Femur (tissue), 1 donor: ENCODE measurements at regions not wholly inside any gene's neighbourhood (a gene's known extent, or its start where the extent isn't known, plus 50 kb on each side); places are given as distances from the start of the nearest gene placed in this dataset.

Experiments used
- DNase-seq: peaks from one replicate; pipeline ENCODE4 v3.0.0-alpha.2; 2017

DNA sequence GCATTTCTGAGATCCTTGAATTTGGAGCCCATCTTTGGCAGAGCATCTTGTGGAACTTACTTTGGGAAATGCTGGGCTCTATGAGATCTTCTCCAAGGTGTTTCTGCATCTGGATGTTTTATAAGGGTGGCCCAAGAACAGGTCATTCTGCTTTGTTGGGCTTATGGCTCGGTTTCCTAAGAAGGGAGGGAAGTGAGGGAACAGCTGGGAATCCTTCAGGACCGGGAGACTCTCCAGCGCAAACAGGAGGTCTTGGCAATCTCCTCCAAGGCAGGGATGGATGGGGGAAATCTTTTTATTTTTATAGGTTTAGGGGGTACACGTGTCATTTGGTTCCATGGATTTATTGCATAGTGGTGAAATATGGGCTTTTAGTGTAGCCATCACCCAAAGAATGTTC lies 54.7 kb downstream of the IRX3 start:
- DNase-seq, result no peak

DNA sequence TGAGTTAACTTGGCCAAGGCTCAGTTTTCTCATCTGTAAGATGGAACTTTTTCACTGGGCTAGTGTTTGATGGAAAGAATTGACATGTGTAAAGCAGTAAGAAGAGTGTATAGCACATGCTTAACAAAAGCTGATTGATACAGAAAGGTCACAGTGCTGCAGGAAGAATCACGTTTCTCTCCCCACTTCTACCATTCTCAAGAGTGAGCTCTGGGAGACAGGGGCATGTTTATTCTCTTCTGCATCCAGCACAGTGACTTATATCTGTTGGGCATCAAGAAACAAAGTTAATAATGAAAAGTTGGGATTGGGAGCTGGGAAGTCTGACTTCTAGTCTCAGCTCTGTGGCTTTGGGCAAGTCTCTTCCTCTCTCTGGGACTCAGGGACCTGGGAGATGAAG lies 55.3 kb downstream of the IRX3 start:
- no peak for DNase-seq

DNA sequence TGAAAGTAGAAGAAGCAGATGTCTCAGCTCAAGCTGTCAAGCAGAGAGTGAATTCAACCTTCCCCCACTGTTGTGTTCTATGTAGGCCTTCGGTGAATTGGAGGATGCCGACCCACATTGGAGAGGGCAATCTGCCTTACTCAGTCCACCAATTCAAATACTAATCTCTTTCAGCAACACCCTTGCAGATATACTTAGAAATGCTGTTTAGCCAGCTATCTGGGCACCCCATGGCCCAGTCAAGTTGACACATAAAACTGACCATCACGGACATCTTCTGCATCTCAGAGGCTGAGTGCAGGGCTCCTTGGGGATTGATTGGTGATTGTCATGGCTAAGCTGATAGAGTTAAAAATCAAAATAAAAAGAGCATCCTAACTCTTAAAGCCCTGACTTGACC lies 58.3 kb downstream of the IRX3 start:
- no peak for DNase-seq

DNA sequence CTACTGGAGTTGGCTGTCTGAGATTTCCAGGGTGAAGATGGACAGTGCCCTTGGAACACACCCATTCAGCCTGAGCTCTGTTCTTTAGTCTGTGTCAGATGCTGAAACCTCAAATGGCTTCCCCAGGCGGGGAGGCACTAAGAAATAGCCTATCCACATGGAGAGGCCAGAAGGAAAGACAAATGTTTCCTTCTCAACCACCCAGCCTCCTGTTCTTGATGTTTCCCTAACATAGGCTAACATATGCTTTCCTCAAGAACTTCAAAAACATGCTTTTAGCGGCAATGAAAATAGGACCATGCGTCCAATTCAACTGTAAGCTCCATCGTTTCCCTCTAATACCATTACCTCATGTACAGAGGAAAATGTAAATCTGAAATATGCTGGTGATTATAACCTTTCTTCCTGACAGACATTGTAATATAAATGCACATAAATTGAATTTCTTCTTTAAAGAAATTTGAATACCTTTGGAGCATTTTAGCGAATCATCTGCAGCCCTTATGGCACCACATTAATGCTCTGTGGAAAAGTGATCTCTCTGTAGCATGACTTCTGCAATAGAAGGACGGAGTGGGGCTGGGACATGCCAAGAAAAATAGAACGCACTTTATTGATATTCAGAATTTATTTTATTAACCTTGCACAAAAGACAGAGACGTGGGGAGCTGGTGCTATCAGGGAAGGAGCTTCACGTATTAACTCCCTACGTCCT lies 60.1 kb downstream of the IRX3 start:
- DNase-seq, result no peak

DNA sequence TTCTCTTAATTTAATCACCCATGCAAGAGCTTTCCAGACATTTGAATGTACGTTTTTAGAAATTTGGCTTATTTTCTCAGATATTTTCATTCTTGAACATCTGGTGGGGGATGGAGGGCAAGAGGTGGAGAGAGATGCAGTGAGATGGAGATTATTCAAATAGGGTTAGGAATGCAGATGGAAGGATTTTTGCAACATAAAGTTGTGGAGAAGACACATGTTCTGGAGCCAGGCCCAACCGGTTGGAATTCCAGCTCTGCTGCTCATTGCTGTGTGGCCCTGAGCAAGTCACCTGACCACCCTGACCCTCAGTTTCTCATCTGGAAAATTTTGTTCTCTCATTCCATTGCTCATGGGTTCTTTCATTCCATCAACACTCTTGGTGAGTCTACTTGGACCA lies 66.9 kb downstream of the IRX3 start:
- DNase-seq, result no peak

DNA sequence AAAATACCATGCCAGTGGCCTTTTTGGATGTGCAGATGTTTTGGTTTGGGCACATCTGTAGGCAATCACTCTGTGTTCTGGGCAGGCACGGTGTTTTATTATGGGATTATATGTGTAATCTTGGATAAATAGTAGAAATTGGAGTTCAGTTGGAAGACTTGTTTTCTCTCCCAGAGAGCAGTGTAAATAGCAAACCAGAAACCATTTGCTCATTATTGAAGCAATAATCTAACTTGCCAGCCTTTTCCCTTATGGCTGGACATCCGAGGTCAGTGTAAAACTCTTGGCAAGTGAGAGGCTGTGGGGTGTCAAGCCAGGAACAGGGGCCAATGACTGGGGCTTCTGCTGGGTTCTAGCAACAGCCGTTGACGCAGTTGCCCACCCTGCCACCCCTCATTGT lies 69.9 kb downstream of the IRX3 start:
- DNase-seq, result peak; percentile 51

DNA sequence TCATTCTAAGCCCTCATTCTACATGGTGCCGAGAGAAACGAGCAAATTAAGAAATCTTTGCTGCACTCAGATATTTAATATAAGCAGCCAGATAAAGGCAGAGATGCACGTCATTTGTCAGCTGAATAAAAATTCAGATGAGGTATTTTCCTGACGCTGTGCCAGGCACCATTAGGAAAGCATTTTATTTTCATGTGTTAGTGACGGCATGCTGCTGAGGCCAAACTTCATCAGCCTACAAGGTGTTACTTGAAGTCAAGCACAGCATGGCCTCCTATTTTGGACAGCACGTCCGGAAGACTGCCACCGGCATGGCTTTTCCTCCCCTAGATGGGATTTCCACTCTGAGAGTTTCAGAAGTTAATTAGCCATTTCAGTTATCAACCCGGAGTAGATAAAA lies 70.3 kb downstream of the IRX3 start:
- DNase-seq, result peak; percentile 72

DNA sequence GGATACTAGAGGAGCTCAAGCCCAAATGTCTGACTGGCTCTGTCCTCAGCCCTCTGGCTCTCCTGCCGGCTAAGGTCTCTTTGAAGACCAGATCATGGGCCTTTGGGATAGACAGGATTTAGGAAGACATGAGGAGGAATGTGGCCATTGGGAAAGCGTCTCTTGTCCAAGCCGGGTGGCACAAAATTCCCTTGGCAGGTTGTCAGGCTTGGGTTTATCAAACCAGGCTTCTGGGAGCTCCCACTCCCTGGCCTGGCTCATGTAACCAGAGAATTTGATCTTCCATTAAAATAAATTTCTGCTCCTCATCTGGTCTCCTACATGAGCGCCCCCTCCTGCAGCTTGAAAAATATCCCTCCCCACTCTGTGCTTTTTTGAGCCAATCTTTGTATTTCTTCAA lies 71.1 kb downstream of the IRX3 start:
- DNase-seq, result no peak

DNA sequence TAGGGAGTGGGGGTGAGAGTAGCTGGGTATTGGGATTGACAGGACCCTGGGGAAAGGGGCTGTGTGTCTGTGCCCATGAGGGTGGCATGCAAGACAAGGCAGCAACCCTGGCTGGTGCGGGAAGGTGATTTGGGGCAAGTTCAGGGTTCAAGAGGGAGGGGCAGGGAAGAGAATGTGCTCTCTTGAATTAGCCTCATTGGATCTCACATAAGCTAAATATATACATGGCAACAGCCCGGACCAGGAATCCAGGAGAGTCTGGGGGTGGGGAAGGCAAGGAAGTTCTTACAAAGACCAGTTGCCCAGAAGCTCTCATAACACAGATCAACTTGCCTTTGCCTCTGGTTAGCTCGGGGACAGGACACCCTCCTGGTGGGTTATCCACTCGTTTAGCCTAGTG lies 73.3 kb downstream of the IRX3 start:
- DNase-seq, result no peak

DNA sequence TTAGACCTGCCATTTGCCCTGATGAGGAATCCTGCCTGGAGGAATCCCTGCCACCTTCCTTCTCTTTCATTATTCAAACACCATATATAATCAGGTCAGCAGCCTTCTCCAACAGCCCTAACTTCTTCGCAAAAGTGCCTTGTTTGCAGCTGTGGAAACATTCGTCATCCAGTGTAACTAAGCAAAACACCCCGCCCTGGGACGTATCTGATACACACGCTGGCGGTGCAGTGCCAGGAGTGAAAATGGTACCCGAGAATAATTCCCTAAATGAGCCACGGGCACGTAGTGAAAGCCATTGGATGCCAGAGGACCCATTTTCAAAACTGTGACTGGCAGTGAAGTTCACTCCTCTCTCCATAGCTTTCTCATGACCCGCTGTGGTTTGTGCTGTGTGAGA lies 73.7 kb downstream of the IRX3 start:
- no peak for DNase-seq

DNA sequence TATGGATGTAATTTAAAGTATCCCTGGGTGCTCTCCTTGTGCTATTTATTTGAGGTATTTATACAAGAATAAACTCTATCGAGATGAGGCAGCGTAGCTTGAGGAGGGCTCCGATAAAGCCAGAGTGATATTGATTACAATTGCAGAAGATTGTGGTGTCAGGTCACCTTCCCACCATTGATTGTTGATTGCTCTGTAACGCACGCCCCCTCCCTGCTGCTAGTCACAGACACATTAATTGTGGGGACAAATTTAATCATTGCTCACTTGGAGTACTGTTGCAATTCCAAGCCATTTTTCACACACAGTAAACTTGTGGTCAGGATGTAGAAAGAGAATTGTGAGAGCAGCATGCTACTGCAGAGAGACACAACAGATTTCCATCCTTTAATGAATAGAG lies 75.4 kb downstream of the IRX3 start:
- DNase-seq, result no peak

DNA sequence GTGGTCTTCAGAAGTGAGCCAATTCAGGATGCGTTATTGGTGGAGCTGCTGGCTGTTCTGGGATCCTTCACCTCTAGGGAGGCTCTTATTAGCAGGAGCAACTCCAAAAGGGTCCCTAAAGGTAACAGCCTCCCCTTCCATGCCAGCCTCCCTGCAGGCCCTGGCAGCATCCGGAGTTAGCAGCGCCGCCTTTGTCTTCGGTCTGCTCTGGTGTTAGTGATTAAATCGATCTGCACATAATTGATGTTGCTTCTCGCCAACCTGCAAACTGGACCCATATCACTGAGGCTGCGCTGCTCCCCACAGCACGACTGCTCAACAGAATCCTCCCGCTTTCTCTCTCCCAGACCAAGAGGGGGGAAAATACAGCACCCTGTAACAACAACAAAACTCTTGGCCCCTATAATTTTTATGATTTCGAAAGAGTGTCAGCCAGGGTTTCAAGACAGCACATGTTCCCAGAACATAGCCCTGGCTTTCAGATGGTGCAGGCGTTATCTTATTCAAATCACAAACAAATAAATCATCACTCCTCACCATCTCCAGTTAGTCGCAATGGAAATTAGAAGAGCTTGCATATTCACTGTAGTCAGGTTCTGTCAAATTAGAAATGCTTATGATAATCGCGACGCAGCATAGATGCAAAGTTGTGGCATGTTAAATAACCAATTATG lies 76.0 kb downstream of the IRX3 start:
- no peak for DNase-seq

DNA sequence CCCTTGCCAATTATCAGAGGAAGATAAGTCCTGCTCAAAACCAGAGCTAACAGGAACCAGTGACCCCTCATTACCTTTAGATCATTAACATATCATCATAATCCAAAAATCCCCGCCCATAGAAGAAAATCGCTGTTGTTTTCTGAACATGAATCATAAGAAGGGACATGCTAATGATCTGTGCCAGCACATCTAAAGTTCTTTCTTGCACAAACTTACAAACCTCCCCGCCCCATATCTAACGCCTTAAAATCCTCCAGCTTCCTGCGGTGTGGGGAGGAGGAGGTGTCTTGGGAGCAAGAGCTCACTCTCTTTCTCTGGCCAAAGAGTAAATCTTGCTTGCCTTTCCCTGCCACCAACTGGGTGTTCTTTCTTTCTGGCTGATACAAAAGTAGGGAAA lies 78.3 kb downstream of the IRX3 start:
- DNase-seq, result no peak

DNA sequence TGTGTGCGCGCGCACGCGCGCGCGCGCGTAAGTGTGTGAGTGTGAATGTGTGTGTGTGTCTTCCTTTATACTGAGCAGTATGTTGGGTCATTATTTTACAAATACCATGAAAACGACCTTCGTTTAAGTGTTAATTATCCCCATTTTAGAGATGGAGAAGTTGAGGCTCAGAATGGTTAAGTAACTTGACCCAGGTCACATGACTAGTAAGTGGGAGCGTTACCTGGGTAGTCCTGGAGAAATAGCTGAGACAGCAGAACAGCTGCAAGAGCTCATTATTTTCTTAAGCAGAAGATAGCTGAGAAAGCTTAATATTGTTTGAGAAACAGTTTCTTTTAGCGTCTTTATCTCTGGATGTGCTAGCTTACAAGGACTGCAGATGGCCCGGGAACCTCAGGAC lies 78.8 kb downstream of the IRX3 start:
- DNase-seq, result no peak

DNA sequence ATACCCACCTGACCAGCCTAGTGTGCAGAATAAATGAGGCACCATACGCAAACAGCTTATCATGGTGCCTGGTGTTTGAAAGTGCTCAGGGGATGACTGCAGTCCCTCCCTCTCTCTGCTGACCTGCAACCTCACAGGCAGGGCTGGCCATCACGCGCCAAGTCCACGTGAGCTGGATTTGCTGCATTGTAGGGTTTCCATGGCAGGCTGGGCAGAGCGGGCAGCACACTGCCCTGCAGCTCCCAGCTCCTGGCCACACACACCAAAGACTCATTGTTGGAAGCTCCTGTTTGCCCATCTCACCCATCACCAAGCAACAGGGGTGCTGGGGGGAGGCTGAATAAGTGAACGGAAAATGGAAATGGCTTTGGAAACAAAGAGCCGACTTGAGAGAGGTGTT lies 81.8 kb downstream of the IRX3 start:
- no peak for DNase-seq

DNA sequence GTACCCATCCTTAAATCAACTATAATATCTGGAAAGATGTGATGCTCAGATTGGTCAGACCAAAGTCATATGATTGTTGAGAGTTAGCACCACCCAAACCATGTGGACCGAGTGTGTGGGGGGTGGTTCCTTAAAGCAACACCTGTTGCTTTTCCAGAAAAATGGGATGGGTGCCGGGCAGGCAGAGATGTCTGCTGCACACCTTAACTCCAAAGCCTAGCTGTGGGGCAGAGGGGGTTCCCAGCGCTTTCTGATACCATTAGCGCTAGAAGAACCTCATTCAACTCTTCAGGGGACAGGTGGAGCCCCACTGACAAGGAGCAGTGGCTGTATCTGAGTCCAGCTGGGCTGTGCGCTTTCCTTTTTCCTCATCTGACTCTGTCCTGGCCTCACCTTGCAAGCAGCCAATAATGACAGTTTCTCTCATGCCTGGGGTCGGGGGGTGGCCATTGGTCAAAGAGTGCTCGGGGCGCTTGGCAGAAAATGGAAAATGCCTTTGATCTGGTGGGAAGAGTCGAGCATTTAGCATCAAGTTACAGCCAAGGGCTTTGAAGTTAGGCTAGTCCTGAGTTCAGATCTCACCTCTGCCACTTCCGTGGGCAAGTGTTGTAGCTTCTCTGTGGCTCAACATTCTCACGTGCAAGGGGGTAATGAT lies 82.6 kb downstream of the IRX3 start:
- DNase-seq, result no peak

DNA sequence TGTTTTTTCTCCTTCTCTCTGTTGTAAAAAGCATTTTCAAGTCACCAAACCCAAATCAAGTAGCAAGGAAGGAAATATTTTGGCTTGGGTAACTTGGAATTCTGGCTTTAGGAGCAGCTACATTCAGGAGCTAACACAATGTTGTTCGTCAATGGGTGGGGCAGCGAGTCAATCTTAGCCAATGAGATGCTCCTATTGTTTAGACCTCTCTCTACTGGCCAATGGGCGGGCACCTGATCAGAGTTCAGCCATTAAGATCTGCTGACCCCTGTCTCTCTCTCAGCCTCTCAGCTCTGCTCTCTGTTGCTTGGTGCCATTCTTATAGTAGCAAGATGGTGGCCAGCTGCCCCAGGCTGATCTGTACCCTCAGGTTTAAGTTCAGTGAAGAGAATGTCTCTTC lies 83.2 kb downstream of the IRX3 start:
- DNase-seq, result no peak
